Stimulated activated CD8-positive, alpha-beta memory T cell treated with anti-CD3 and anti-CD28 coated beads, Interleukin-12 subunit alpha, Interleukin-12 subunit beta, amount 100 ng/mL, for 1 hour (primary cell): ENCODE measurements at regions not wholly inside any gene's neighbourhood (a gene's known extent, or its start where the extent isn't known, plus 50 kb on each side); places are given as distances from the start of the nearest gene placed in this dataset.
A peak's percentile ranks its signal among the peaks of the same experiment; 100 is the strongest.

Experiments
- DNase-seq: peaks from one replicate; pipeline ENCODE4 v3.0.0-alpha.2; 2020; ENCODE audit warnings: low read depth

GRCh38 chr1:98330224-98330623 lies 331.3 kb upstream of the SNX7 start:
- DNase-seq: no peak

- no peak for DNase-seq
These were observed 332.7 kb upstream of the SNX7 start for GRCh38 chr1:98328855-98329254.

- no peak for DNase-seq
These were observed 334.2 kb upstream of the SNX7 start for GRCh38 chr1:98327220-98327861.

GRCh38 chr1:98325646-98326440 lies 335.7 kb upstream of the SNX7 start:
- no peak for DNase-seq

- DNase-seq: peak; percentile 11
These were observed 337.6 kb upstream of the SNX7 start for GRCh38 chr1:98323906-98324358.

GRCh38 chr1:98323388-98323787 lies 338.1 kb upstream of the SNX7 start:
- no peak for DNase-seq

GRCh38 chr1:98322966-98323365 lies 338.6 kb upstream of the SNX7 start:
- DNase-seq: no peak

GRCh38 chr1:98322086-98322485 lies 339.4 kb upstream of the SNX7 start:
- no peak for DNase-seq

- no peak for DNase-seq
These were observed 340.3 kb upstream of the SNX7 start for GRCh38 chr1:98321191-98321590.

- no peak for DNase-seq
These were observed 345.1 kb upstream of the SNX7 start for GRCh38 chr1:98316286-98316905.

- no peak for DNase-seq
These were observed 346.2 kb upstream of the SNX7 start for GRCh38 chr1:98315309-98315708.

- DNase-seq: no peak
These were observed 346.9 kb upstream of the SNX7 start for GRCh38 chr1:98314601-98315000.

GRCh38 chr1:98306517-98307089 lies 354.9 kb upstream of the SNX7 start:
- DNase-seq: no peak

GRCh38 chr1:98305362-98305761 lies 356.2 kb upstream of the SNX7 start:
- DNase-seq: no peak

GRCh38 chr1:98304888-98305287 lies 356.6 kb upstream of the SNX7 start:
- no peak for DNase-seq

- no peak for DNase-seq
These were observed 361.7 kb upstream of the SNX7 start for GRCh38 chr1:98299861-98300260.

GRCh38 chr1:98299313-98299712 lies 362.2 kb upstream of the SNX7 start:
- no peak for DNase-seq

GRCh38 chr1:98298319-98298718 lies 363.2 kb upstream of the SNX7 start:
- DNase-seq: no peak

- DNase-seq: no peak
These were observed 364.8 kb upstream of the SNX7 start for GRCh38 chr1:98296681-98297080.

- DNase-seq: no peak
These were observed 367.4 kb upstream of the SNX7 start for GRCh38 chr1:98294127-98294526.

- no peak for DNase-seq
These were observed 368.5 kb upstream of the SNX7 start for GRCh38 chr1:98292994-98293393.

- DNase-seq: no peak
These were observed 368.5 kb upstream of the DPYD start for GRCh38 chr1:98289311-98289710.

- no peak for DNase-seq
These were observed 367.7 kb upstream of the DPYD start for GRCh38 chr1:98288494-98288893.
